ENCODE measurements at regions not wholly inside any gene's neighbourhood (a gene's known extent, or its start where the extent isn't known, plus 50 kb on each side); places are given as distances from the start of the nearest gene placed in this dataset.

DNA sequence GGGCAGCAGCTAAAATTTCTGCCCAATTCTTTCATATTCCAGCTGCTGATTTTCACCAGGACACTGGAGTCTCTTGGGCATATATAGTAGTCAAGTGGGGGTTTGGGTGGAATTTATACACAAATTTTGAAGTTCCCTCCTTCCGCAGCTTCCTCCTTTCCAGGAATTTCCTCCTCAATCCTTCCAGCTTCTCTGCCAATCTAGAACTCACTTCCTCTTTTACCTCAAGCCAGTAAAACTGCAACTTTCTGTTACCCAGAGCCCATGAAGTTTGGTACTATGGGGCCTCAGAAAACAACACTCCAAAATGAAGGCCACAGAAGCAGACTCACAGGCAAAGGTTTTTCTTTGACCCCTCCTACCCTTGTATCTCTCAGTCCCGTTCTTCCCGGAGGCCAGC, 51.7 kb upstream of the G2E3 start:
- TF ChIP-seq, protein P1, sequence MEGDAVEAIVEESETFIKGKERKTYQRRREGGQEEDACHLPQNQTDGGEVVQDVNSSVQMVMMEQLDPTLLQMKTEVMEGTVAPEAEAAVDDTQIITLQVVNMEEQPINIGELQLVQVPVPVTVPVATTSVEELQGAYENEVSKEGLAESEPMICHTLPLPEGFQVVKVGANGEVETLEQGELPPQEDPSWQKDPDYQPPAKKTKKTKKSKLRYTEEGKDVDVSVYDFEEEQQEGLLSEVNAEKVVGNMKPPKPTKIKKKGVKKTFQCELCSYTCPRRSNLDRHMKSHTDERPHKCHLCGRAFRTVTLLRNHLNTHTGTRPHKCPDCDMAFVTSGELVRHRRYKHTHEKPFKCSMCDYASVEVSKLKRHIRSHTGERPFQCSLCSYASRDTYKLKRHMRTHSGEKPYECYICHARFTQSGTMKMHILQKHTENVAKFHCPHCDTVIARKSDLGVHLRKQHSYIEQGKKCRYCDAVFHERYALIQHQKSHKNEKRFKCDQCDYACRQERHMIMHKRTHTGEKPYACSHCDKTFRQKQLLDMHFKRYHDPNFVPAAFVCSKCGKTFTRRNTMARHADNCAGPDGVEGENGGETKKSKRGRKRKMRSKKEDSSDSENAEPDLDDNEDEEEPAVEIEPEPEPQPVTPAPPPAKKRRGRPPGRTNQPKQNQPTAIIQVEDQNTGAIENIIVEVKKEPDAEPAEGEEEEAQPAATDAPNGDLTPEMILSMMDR (IDR thresholded peaks at IDR 0.05) = no peak
- TF ChIP-seq POLR2A (IDR thresholded peaks at IDR 0.05) = no peak

Data from esophagus squamous epithelium (tissue), 4 donors.